GM12875 (cell line): ENCODE measurements at regions not wholly inside any gene's neighbourhood (a gene's known extent, or its start where the extent isn't known, plus 50 kb on each side); places are given as distances from the start of the nearest gene placed in this dataset.

ENCODE experiments used
- H3K4me3 ChIP-seq: one replicate; pipeline ENCODE4 v1.5.1; 2011; ENCODE audit warnings: low read depth, low read length, control low read depth
- CTCF ChIP-seq: IDR thresholded peaks from 2 replicates; pipeline ENCODE4 v1.5.1; 2011; ENCODE audit warnings: low read depth, mild to moderate bottlenecking, control low read depth, inconsistent platforms, low read length, moderate library complexity, borderline replicate concordance; ENCODE audit not compliant: insufficient read depth

- no peak for TF ChIP-seq CTCF
- no peak overlapping the region for H3K4me3 ChIP-seq
These were observed 163.3 kb upstream of the RALGAPA2 start for GRCh38 chr20:20875716-20876115.

- no peak for TF ChIP-seq CTCF
- no peak overlapping the region for H3K4me3 ChIP-seq
These were observed 160.0 kb upstream of the RALGAPA2 start for GRCh38 chr20:20872428-20872827.

GRCh38 chr20:20869161-20869775, 156.8 kb upstream of the RALGAPA2 start:
- TF ChIP-seq CTCF = no peak
- no peak overlapping the region for H3K4me3 ChIP-seq

- no peak for TF ChIP-seq CTCF
- H3K4me3 ChIP-seq = no peak overlapping the region
These were observed 152.1 kb upstream of the RALGAPA2 start for GRCh38 chr20:20864351-20865096.

- no peak overlapping the region for H3K4me3 ChIP-seq
- TF ChIP-seq CTCF = peak; percentile 85
These were observed 147.8 kb upstream of the RALGAPA2 start for GRCh38 chr20:20860078-20860806.

GRCh38 chr20:20859510-20859909, 147.1 kb upstream of the RALGAPA2 start:
- H3K4me3 ChIP-seq = no peak overlapping the region

More at GRCh38 chr20:20859510-20859909, 147.1 kb upstream of the RALGAPA2 start:
- no peak for TF ChIP-seq CTCF
